Right lobe of liver (tissue), 6 donors: ENCODE measurements at regions not wholly inside any gene's neighbourhood (a gene's known extent, or its start where the extent isn't known, plus 50 kb on each side); places are given as distances from the start of the nearest gene placed in this dataset.
A peak's percentile ranks its signal among the peaks of the same experiment; 100 is the strongest.

Experiments used
- ATAC-seq, 4 donors: fragments of 200-7000 bp; cut with Tn5 transposase; one replicate each; pipeline ENCODE4 v1.9.1; 2020; ENCODE audit warnings: mild to moderate bottlenecking in 4 of 4, moderate library complexity in 4 of 4
- DNase-seq, 3 donors: peaks; one replicate each; pipeline ENCODE4 v3.0.0-alpha.2; 2020
- H3K27ac ChIP-seq, 3 donors: fragments of 200-600 bp; one replicate each; pipeline ENCODE4 v1.8.0; 2022
- H3K27me3 ChIP-seq, 2 donors: fragments of 200-600 bp; one replicate each; pipeline ENCODE4 v1.8.0; 2022
- H3K36me3 ChIP-seq, 4 donors: fragments of 200-600 bp; sonication (generic) in 1 of 4; one replicate each; pipeline versions ENCODE4 v1.5.1 to v1.8.0; 2017 to 2022; ENCODE audit warnings: control low read depth in 1 of 4
- H3K4me1 ChIP-seq, 4 donors: fragments of 200-600 bp; sonication (generic) in 1 of 4; one replicate each; pipeline versions ENCODE4 v1.5.1 to v1.8.0; 2017 to 2022; ENCODE audit warnings: control low read depth in 1 of 4
- H3K4me3 ChIP-seq, 3 donors: fragments of 200-600 bp; one replicate each; pipeline ENCODE4 v1.8.0; 2022
- H3K9me3 ChIP-seq, 4 donors: fragments of 200-600 bp; sonication (generic) in 1 of 4; one replicate each; pipeline versions ENCODE4 v1.5.1 to v1.8.0; 2017 to 2022; ENCODE audit warnings: control low read depth in 1 of 4
- CTCF ChIP-seq, 4 donors: fragments of 200-600 bp in 3 of 4; fragments of 450-650 bp in 1 of 4; IDR thresholded peaks; one replicate each; pipeline versions ENCODE4 v1.5.1 to v1.8.0; 2016 to 2022; ENCODE audit warnings: antibody characterized with exemption in 4 of 4, mild to moderate bottlenecking in 2 of 4
- POLR2A ChIP-seq: fragments of 450-650 bp; IDR thresholded peaks from one replicate; pipeline ENCODE4 v1.6.1; 2017; ENCODE audit warnings: antibody characterized with exemption, mild to moderate bottlenecking
- WGBS: methylation state at CpG from one replicate; pipeline ENCODE4 v1.1.6; 2018; ENCODE audit warnings: low coverage, low lambda C conversion rate; ENCODE audit not compliant: insufficient coverage; ENCODE audit errors: missing lambda C conversion rate; 5-methylcytosine and 5-hydroxymethylcytosine counted together
- intact Hi-C, 2 donors: fragments of 100-400 bp; cut with DNase I; formaldehyde crosslinking; loops; one replicate each; pipeline versions ENCODE4 v1.11.2 to v1.14.1; 2022
- donor health status: DM: no; HTN: yes; CAD: no.
- donor health status: DM: no; HTN: no; CAD: no.
- donor health status: DM: no; HTN: no; CAD: no.
- donor health status: DM: no; HTN: yes; CAD: no.
- donor health status: DM: no; HTN: yes; CAD: no.

- Histone ChIP-seq H3K27ac (no peak overlapping the region), H3K9me3 (no peaks in the 10 kb centered on the region), H3K27me3 (no peaks in the 10 kb centered on the region), H3K4me1 (peaks cover 0 to 29% (median 3%) of the 10 kb centered on the region in 4 donors), H3K4me3 (no peak overlapping the region), H3K36me3 (no peaks in the 10 kb centered on the region)
- ATAC-seq (peak in 1 of 4 donors; percentile 30), DNase-seq (no peak)
- WGBS = 26% methylated on average over 5 of the region's 5 CpGs
- TF ChIP-seq CTCF (IDR thresholded peaks at IDR 0.05) (no peak), POLR2A (no peak)
- intact Hi-C loops = no loop called here
Observed at GRCh38 chr12:23008623-23009022, 383.7 kb downstream of the ETNK1 start.

GRCh38 chr12:23014749-23015148 is 389.8 kb downstream of the ETNK1 start:
- intact Hi-C loops = no loop called here
- Histone ChIP-seq H3K27me3 (no peaks in the 10 kb centered on the region), H3K4me1 (no peaks in the 10 kb centered on the region), H3K4me3 (no peak overlapping the region), H3K27ac (no peak overlapping the region), H3K36me3 (no peaks in the 10 kb centered on the region), H3K9me3 (no peaks in the 10 kb centered on the region)
- DNase-seq = no peak
- TF ChIP-seq POLR2A = no peak
- no peak for TF ChIP-seq CTCF (IDR thresholded peaks at IDR 0.05)
- ATAC-seq = no peak

GRCh38 chr12:23025372-23026016 is 400.5 kb downstream of the ETNK1 start:
- H3K27ac ChIP-seq = no peak overlapping the region
- no peaks in the 10 kb centered on the region for H3K36me3 ChIP-seq
- no peak overlapping the region for H3K4me3 ChIP-seq
- no peaks in the 10 kb centered on the region for H3K27me3 ChIP-seq
- WGBS = 25% methylated on average over 1 of the region's 1 CpG
- ATAC-seq = peak; percentile 57 to 73 (median 66)
- no peaks in the 10 kb centered on the region for H3K9me3 ChIP-seq
- intact Hi-C loops = no loop called here
- peaks cover 0 to 5% (median 0%) of the 10 kb centered on the region in 4 donors for H3K4me1 ChIP-seq
- no peak for DNase-seq
- TF ChIP-seq POLR2A (no peak), CTCF (IDR thresholded peaks at IDR 0.05) (no peak)

GRCh38 chr12:23028158-23028802 is 403.3 kb downstream of the ETNK1 start:
- ATAC-seq (no peak), DNase-seq (no peak)
- intact Hi-C loops = no loop called here
- no peak overlapping the region for H3K4me3 ChIP-seq
- no peaks in the 10 kb centered on the region for H3K27me3 ChIP-seq
- H3K4me1 ChIP-seq = peaks cover 0 to 5% (median 0%) of the 10 kb centered on the region in 4 donors
- H3K27ac ChIP-seq = no peak overlapping the region
- 66% methylated on average over 4 of the region's 4 CpGs for WGBS
- TF ChIP-seq CTCF (IDR thresholded peaks at IDR 0.05) (no peak), POLR2A (no peak)
- H3K9me3 ChIP-seq = no peaks in the 10 kb centered on the region
- H3K36me3 ChIP-seq = no peaks in the 10 kb centered on the region
